NCI-H1694 treated with DMSO at 0.1 percent for 48 hours (cell line): ENCODE measurements at regions not wholly inside any gene's neighbourhood (a gene's known extent, or its start where the extent isn't known, plus 50 kb on each side); places are given as distances from the start of the nearest gene placed in this dataset.
"Not testable (repeated sequence)": the region's sequence is repeated elsewhere in the genome, so short reads cannot be mapped to it uniquely, and the experiment has no call there.

Source experiments
- DNase-seq: peaks from one replicate; lab custom pipeline; 2025; lab: John Stamatoyannopoulos, UW

- no peak for DNase-seq
Measured at GRCh38 chr17:68700421-68700820, 99.3 kb upstream of the FAM20A start.

GRCh38 chr17:68699936-68700335, 98.8 kb upstream of the FAM20A start:
- DNase-seq, result no peak

GRCh38 chr17:68698746-68699145, 97.6 kb upstream of the FAM20A start:
- DNase-seq, result no peak

GRCh38 chr17:68697850-68698361, 96.7 kb upstream of the FAM20A start:
- DNase-seq, result no peak

- no peak for DNase-seq
Measured at GRCh38 chr17:68695659-68696058, 94.5 kb upstream of the FAM20A start.

- no peak for DNase-seq
Measured at GRCh38 chr17:68694791-68695485, 93.8 kb upstream of the FAM20A start.

GRCh38 chr17:68693896-68694295, 92.7 kb upstream of the FAM20A start:
- no peak for DNase-seq

GRCh38 chr17:68693466-68693865, 92.3 kb upstream of the FAM20A start:
- DNase-seq, result no peak

DNA sequence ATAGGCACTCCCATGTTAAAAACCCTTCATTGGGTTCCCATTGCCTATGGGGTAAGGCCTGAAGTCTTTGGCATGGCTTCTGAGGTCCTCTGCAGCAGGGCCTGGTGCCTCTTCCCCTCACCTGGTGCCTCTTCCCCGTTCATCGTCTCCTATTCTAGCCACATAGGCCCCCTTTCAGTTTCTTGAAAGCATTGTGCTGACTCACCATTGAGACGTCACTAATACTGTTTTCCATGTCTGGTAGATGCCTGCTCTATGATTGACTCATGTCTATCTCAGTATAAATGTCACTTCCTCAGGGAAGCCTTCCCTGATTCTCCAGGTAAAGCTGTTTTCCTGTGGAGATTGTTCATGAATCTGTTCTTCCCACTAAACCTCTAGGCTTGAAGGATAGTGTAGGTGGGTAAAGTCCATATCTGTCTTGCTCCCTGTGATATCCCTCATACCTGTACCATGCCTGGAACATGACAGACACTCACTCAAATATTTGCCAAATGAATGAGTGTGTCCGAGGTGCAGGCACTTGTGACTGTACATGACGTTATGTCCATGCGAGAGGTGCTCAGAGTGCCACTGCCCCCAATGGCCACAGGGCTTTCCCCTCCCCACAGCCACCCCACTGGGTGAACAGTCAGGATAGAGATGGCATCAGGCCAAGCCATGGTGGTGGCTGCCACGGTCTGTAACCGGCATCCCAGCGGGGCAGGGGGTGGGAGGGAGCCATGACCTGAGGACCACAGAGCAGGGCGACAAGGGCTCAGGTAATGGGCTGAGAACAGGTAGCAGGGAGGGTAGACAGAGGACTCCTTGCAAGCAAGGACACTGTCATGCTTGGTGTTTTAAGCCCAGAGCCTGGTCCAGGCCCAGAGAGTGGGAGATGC, 85.2 kb upstream of the FAM20A start:
- no peak for DNase-seq

- no peak for DNase-seq
Measured at GRCh38 chr17:68684949-68685357, 83.8 kb upstream of the FAM20A start.

DNA sequence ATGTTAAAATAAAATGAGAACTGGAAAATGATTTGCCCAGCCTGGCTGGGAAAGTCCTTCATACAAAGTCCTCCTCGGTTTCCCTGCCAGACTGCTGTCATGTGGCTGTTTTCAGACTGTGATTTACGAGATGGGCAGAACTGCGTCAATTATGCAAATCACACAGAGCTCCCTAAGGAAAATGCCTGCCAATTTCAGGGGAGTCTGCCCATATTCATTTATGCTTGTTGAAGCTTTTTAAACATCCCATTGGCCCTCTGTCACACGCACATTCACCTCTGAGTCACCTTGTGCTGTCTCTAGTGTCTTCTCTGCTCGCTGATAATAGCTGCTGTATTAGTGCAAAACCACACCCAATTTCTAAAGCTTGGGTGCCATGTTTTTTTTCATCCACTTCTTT, 81.7 kb upstream of the FAM20A start:
- no peak for DNase-seq

GRCh38 chr17:68679882-68680281, 78.7 kb upstream of the FAM20A start:
- no peak for DNase-seq

GRCh38 chr17:68676856-68677255, 75.7 kb upstream of the FAM20A start:
- no peak for DNase-seq

DNA sequence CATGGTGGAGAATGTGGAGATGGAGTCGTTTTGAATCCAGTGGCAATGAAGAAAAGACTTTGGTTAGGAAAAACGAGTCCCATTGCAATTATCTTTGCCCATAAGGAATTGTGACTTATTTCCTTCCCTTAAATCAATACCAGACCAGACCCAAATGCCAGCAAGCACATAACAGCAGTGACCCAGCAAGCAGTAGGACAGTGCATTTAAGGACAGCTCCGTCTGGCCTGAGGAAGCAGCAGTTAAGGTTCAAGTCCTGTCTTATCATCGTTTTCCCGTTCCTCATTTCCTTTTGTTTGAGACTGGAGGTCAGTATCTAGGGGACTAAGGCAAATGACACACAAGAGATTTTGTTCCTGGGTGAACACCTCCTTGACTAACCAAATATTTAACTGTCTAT, 74.6 kb upstream of the FAM20A start:
- DNase-seq, result no peak

DNA sequence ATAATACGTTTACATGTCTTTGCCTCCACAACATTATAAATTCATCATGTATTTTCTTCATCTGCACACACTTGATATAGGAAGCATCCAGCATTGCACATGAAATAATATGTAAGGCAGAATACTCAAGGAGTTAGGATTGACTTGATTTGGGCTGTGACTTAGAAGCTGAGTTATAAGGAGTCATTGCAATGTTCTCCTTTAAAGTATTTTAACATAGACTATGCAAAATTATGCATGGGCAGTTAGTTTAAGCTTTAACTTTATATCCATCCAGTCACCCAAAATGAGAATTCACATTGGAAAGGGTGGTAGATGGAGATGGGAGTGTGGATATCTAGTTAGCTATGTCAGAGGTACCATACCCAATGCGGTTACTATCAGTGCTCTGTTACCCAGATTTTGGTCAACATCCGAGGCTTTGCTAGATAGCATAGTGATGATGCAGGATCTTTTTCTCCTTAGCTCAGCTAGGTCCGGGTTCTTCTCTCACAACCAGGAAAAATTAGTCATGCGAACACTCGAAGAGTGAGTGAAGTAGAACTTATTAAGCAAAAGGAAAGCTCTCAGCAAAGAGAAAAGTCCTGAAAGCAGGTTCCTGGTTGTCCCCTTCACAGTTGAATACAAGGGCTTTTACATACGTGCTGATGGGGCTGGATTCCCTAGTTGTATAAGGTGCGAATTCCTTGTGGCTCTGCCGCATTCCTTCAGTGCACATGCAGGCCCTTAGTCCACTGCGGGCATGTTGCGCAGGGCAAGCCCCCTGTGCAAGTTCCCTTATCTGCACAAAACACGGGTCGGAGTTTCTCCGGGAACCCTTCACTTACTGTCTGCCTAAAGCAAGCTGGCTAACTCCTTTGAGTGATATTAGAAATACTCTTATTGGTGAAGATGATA, 73.1 kb upstream of the FAM20A start:
- no peak for DNase-seq

- no peak for DNase-seq
Measured at GRCh38 chr17:68670967-68671693, 70.0 kb upstream of the FAM20A start.

DNA sequence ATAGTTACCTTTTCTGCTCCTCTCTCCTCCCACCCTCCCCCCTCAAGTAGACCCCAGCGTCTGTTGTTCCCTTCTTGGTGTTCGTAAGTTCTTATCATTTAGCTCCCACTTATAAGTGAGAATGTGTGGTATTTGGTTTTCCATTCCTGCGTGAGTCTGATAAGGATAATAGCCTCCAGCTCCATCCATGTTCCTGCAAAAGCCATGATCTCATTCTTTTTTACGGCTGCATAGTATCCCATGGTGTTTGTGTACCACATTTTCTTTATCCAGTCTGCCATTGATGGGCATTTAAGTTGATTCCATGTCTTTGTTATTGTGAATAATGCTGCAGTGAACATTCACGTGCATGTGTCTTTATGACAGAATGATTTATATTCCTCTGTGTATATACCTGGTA, 65.3 kb upstream of the FAM20A start:
- DNase-seq, result not testable (repeated sequence)

DNA sequence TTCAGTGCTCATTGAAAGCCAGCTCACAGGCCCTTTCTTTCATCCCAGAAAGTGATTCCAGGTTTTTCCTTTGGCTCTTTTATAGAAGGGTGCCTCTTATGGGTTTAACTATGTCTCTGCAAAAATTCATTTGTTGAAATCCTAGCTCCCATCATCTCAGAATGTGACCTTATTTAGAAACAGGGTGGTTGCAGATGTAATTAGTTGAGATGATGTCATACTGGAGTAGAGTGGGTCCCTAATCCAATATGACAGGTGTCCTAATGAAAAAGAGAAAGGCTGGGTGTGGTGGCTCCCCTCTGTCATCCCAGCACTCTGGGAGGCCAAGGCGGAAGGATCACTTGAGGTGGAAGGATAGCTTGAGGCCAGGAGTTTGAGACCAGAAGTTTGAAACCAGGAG, 64.2 kb upstream of the FAM20A start:
- DNase-seq, result no peak

GRCh38 chr17:68662479-68662878, 61.3 kb upstream of the FAM20A start:
- DNase-seq, result no peak

GRCh38 chr17:68662037-68662432, 60.9 kb upstream of the FAM20A start:
- no peak for DNase-seq

GRCh38 chr17:68661265-68662036, 60.3 kb upstream of the FAM20A start:
- no peak for DNase-seq
